ENCODE measurements at regions not wholly inside any gene's neighbourhood (a gene's known extent, or its start where the extent isn't known, plus 50 kb on each side); places are given as distances from the start of the nearest gene placed in this dataset.
A peak's percentile ranks its signal among the peaks of the same experiment; 100 is the strongest.

DNA sequence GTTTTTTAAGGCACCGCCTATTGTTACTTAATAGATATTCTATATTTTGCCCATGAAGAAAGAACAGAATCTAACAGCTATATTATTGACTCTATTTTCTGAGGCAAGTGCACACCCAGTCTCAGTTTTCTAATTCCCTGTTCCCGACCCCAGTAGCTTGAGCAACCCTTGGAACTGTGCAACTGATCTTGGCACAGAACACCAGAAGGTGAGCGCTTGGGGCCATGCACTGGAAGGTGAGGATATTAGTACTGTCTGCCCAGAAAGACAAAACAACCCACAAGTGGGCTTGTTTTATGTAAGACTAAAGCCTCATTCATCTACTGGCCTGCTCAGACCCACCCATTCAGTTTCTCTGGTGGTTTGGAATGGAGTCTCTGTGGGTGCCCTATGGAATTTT, 188.8 kb upstream of the LINC00305 start:
- no peaks in the 10 kb centered on the region for H3K36me3 ChIP-seq
- no peak overlapping the region for H3K27ac ChIP-seq
- DNase-seq: no peak
- no peaks in the 10 kb centered on the region for H3K27me3 ChIP-seq
- ATAC-seq: no peak
- 94 to 97% methylated on average over 3 of the region's 3 CpGs for WGBS, 2 donors
- peaks cover 0 to 15% (median 0%) of the 10 kb centered on the region in 9 donors for H3K4me1 ChIP-seq
- H3K9me3 ChIP-seq: no peaks in the 10 kb centered on the region
- no peak overlapping the region for H3K4me3 ChIP-seq
- intact Hi-C loops (cut with DNase I): no loop called here
- TF ChIP-seq, protein P1, sequence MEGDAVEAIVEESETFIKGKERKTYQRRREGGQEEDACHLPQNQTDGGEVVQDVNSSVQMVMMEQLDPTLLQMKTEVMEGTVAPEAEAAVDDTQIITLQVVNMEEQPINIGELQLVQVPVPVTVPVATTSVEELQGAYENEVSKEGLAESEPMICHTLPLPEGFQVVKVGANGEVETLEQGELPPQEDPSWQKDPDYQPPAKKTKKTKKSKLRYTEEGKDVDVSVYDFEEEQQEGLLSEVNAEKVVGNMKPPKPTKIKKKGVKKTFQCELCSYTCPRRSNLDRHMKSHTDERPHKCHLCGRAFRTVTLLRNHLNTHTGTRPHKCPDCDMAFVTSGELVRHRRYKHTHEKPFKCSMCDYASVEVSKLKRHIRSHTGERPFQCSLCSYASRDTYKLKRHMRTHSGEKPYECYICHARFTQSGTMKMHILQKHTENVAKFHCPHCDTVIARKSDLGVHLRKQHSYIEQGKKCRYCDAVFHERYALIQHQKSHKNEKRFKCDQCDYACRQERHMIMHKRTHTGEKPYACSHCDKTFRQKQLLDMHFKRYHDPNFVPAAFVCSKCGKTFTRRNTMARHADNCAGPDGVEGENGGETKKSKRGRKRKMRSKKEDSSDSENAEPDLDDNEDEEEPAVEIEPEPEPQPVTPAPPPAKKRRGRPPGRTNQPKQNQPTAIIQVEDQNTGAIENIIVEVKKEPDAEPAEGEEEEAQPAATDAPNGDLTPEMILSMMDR (IDR thresholded peaks at IDR 0.05): no peak

DNA sequence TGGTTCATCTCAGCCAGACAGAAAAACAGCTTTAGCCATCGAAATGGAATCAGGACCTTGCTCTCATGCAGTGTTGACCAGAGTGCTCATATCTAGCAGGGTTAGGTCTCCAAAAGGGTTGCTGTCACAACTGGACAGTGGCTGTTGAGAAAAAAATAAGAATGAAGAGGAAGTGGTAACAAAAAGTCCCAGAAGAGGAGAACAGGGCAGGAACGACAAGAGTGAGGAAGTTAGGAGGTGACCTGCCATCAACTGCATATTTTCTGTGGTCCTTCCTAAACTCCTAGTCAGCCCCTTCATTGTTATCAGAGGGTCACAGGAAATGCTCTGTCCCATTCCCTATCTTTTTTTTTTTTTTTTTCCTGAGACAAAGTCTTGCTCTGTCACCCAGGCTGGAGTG, 188.1 kb upstream of the LINC00305 start:
- H3K9me3 ChIP-seq: no peaks in the 10 kb centered on the region
- DNase-seq (no peak), ATAC-seq (no peak)
- intact Hi-C loops (cut with DNase I): no loop called here
- H3K4me3 ChIP-seq: no peak overlapping the region
- H3K4me1 ChIP-seq: peaks cover 0 to 17% (median 0%) of the 10 kb centered on the region in 9 donors
- H3K36me3 ChIP-seq: no peaks in the 10 kb centered on the region
- TF ChIP-seq, protein P1 (IDR thresholded peaks at IDR 0.05): no peak
- H3K27ac ChIP-seq: no peak overlapping the region
- 59 to 72% methylated on average over 2 of the region's 2 CpGs for WGBS, 2 donors
- H3K27me3 ChIP-seq: no peaks in the 10 kb centered on the region

DNA sequence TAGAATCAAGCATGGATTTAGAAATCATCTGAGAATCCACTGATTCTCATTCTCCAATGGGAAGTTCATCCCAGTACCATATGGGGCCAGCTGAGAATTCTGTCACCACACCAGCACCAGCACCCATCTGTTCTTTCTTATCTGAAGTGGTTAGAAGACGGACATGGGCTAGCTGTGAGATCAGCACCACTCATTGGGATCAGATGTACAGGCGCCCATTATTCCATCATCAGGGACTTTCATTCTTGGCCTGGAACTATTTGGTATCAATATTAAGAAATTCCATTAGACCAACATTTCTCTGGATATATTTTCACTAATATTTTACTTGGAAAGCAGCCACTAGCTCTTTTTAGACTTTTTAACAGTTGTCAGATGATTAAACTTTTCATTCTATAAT, 185.9 kb upstream of the LINC00305 start:
- H3K27ac ChIP-seq: no peak overlapping the region
- H3K27me3 ChIP-seq: no peaks in the 10 kb centered on the region
- intact Hi-C loops (cut with DNase I): no loop called here
- TF ChIP-seq, protein P1 (IDR thresholded peaks at IDR 0.05): no peak
- H3K9me3 ChIP-seq: no peaks in the 10 kb centered on the region
- ATAC-seq: peak in 1 of 8 donors; percentile 28
- H3K4me1 ChIP-seq: peaks cover 0 to 17% (median 0%) of the 10 kb centered on the region in 9 donors
- DNase-seq: no peak
- H3K36me3 ChIP-seq: no peaks in the 10 kb centered on the region
- 50 to 59% methylated on average over 2 of the region's 2 CpGs for WGBS, 2 donors
- no peak overlapping the region for H3K4me3 ChIP-seq

DNA sequence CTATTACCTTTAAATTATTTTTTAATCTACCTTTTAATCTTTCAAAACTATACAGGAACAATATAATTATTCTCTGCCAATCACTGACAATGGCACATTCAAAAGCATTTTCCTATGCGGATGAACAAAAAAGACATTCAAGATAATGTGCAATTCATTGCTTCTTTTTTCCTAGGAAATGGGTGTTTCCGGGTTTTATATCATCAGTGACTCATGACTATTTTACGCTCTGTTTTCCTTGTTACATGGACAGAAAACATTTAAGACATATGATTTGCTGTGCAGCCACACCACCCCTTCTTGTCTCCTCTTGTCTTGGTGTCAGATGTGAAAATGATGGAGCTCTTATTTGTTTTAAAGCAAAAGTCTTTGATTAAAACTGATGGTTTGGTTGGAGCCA, 184.7 kb upstream of the LINC00305 start:
- WGBS, 2 donors: 54 to 60% methylated on average over 3 of the region's 3 CpGs
- intact Hi-C loops (cut with DNase I): no loop called here
- ATAC-seq (peak in 4 of 8 donors; percentile 18 to 58 (median 52)), DNase-seq (no peak)
- H3K4me1 ChIP-seq: peaks cover 0 to 17% (median 0%) of the 10 kb centered on the region in 9 donors
- no peaks in the 10 kb centered on the region for H3K9me3 ChIP-seq
- TF ChIP-seq, protein P1 (IDR thresholded peaks at IDR 0.05): no peak
- no peak overlapping the region for H3K4me3 ChIP-seq
- no peaks in the 10 kb centered on the region for H3K36me3 ChIP-seq
- H3K27me3 ChIP-seq: no peaks in the 10 kb centered on the region
- H3K27ac ChIP-seq: peak overlapping the region in 1 of 10 donors; percentile 2

Data from heart right ventricle (tissue), 16 donors.